ENCODE measurements at regions not wholly inside any gene's neighbourhood (a gene's known extent, or its start where the extent isn't known, plus 50 kb on each side); places are given as distances from the start of the nearest gene placed in this dataset.

DNA sequence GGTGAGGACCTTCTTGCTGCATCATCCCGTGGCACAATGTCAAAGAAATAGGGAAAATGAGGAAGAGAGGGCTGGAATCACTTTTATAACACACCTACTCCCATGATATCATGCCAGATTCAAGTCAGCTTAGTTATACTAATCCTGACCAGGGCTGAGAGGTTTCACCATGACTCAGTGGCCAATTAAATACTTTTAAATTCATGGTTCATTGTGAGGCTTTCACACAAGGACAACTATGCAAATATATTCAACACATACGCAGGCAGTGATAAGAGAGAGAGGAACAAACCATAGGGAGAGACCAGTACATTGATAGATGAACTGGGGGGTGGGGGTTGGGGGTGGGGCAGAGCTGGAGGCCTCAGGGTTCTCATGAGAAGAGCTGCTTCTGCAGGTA is 313.1 kb downstream of the LRFN2 start:
- H3K9ac ChIP-seq (ENCODE audit: control insufficient read depth, extremely low read depth, insufficient read depth, low read length), result no peak overlapping the region
- no peak overlapping the region for H2AFZ ChIP-seq (ENCODE audit: control insufficient read depth, low read length)
- no peaks in the 10 kb centered on the region for H4K20me1 ChIP-seq (ENCODE audit: control insufficient read depth, extremely low read depth, insufficient read depth, low read length)
- FAIRE-seq (no peak), DNase-seq (ENCODE audit: low read depth, low spot score) (no peak)
- no peak overlapping the region for H3K4me2 ChIP-seq (ENCODE audit: control insufficient read depth, extremely low read depth, insufficient read depth, low read depth, low read length)
- no peak overlapping the region for H3K4me3 ChIP-seq (ENCODE audit: control insufficient read depth in 2 of 3, extremely low read depth in 1 of 3, insufficient read depth in 2 of 3, low read depth in 1 of 3, low read length in 3 of 3)
- TF ChIP-seq, protein P1, sequence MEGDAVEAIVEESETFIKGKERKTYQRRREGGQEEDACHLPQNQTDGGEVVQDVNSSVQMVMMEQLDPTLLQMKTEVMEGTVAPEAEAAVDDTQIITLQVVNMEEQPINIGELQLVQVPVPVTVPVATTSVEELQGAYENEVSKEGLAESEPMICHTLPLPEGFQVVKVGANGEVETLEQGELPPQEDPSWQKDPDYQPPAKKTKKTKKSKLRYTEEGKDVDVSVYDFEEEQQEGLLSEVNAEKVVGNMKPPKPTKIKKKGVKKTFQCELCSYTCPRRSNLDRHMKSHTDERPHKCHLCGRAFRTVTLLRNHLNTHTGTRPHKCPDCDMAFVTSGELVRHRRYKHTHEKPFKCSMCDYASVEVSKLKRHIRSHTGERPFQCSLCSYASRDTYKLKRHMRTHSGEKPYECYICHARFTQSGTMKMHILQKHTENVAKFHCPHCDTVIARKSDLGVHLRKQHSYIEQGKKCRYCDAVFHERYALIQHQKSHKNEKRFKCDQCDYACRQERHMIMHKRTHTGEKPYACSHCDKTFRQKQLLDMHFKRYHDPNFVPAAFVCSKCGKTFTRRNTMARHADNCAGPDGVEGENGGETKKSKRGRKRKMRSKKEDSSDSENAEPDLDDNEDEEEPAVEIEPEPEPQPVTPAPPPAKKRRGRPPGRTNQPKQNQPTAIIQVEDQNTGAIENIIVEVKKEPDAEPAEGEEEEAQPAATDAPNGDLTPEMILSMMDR (optimal IDR thresholded peaks at IDR 0.05 in 1 of 3, IDR thresholded peaks at IDR 0.05 in 1 of 3, conservative IDR thresholded peaks at IDR 0.05 in 1 of 3; ENCODE audit: extremely low read depth in 1 of 3, insufficient read depth in 2 of 3, low read length in 3 of 3), result no peak
- TF ChIP-seq EZH2 (IDR thresholded peaks at IDR 0.05; ENCODE audit: low read length), result no peak
- no peaks in the 10 kb centered on the region for H3K4me1 ChIP-seq (ENCODE audit: control insufficient read depth, extremely low read depth, insufficient read depth, low read length)
- dilution Hi-C loops (cut with MboI; ENCODE audit: extremely low pct_ligation_motif_present, low sequenced_read_pairs), result no loop called here
- no peaks in the 10 kb centered on the region for H3K9me1 ChIP-seq (ENCODE audit: control insufficient read depth, extremely low read depth, insufficient read depth, low read length)
- no peaks in the 10 kb centered on the region for H3K9me3 ChIP-seq (ENCODE audit: control insufficient read depth, low read depth, low read length)
- H3K36me3 ChIP-seq (ENCODE audit: control insufficient read depth in 2 of 2, extremely low read depth in 1 of 2, insufficient read depth in 2 of 2, low read length in 2 of 2), result no peaks in the 10 kb centered on the region
- no peaks in the 10 kb centered on the region for H3K27me3 ChIP-seq (ENCODE audit: control insufficient read depth, extremely low read depth, insufficient read depth, low read length)
- H3K27ac ChIP-seq (ENCODE audit: control insufficient read depth, insufficient read depth, low read length), result no peak overlapping the region
- H3K79me2 ChIP-seq (ENCODE audit: control insufficient read depth, insufficient read depth, low read length), result no peaks in the 10 kb centered on the region

GRCh38 chr6:40268614-40269013 is 318.6 kb downstream of the LRFN2 start:
- no peak overlapping the region for H3K4me3 ChIP-seq (ENCODE audit: control insufficient read depth in 2 of 3, extremely low read depth in 1 of 3, insufficient read depth in 2 of 3, low read depth in 1 of 3, low read length in 3 of 3)
- FAIRE-seq, result no peak
- dilution Hi-C loops (cut with MboI; ENCODE audit: extremely low pct_ligation_motif_present, low sequenced_read_pairs), result no loop called here
- no peaks in the 10 kb centered on the region for H4K20me1 ChIP-seq (ENCODE audit: control insufficient read depth, extremely low read depth, insufficient read depth, low read length)
- TF ChIP-seq, protein P1 (optimal IDR thresholded peaks at IDR 0.05 in 1 of 3, IDR thresholded peaks at IDR 0.05 in 1 of 3, conservative IDR thresholded peaks at IDR 0.05 in 1 of 3; ENCODE audit: extremely low read depth in 1 of 3, insufficient read depth in 2 of 3, low read length in 3 of 3), result no peak
- no peak for TF ChIP-seq EZH2 (IDR thresholded peaks at IDR 0.05; ENCODE audit: low read length)
- H3K36me3 ChIP-seq (ENCODE audit: control insufficient read depth in 2 of 2, extremely low read depth in 1 of 2, insufficient read depth in 2 of 2, low read length in 2 of 2), result no peaks in the 10 kb centered on the region
- DNase-seq (ENCODE audit: low read depth, low spot score), result no peak
- H3K27me3 ChIP-seq (ENCODE audit: control insufficient read depth, extremely low read depth, insufficient read depth, low read length), result no peaks in the 10 kb centered on the region
- no peak overlapping the region for H2AFZ ChIP-seq (ENCODE audit: control insufficient read depth, low read length)
- H3K27ac ChIP-seq (ENCODE audit: control insufficient read depth, insufficient read depth, low read length), result no peak overlapping the region
- no peaks in the 10 kb centered on the region for H3K79me2 ChIP-seq (ENCODE audit: control insufficient read depth, insufficient read depth, low read length)
- H3K9me1 ChIP-seq (ENCODE audit: control insufficient read depth, extremely low read depth, insufficient read depth, low read length), result no peaks in the 10 kb centered on the region
- no peak overlapping the region for H3K4me2 ChIP-seq (ENCODE audit: control insufficient read depth, extremely low read depth, insufficient read depth, low read depth, low read length)
- no peaks in the 10 kb centered on the region for H3K4me1 ChIP-seq (ENCODE audit: control insufficient read depth, extremely low read depth, insufficient read depth, low read length)
- H3K9ac ChIP-seq (ENCODE audit: control insufficient read depth, extremely low read depth, insufficient read depth, low read length), result no peak overlapping the region
- no peaks in the 10 kb centered on the region for H3K9me3 ChIP-seq (ENCODE audit: control insufficient read depth, low read depth, low read length)

Measured in keratinocyte (primary cell).